ENCODE measurements at regions not wholly inside any gene's neighbourhood (a gene's known extent, or its start where the extent isn't known, plus 50 kb on each side); places are given as distances from the start of the nearest gene placed in this dataset.

GRCh38 chr2:192566863-192567262 is 372.1 kb upstream of the TMEFF2 start:
- TF ChIP-seq CTCF (conservative IDR thresholded peaks at IDR 0.05; ENCODE audit: low read depth, low read length) (no peak), EZH2 (IDR thresholded peaks at IDR 0.05; ENCODE audit: low read length, unreplicated experiment) (no peak), EZH2phosphoT487 (IDR thresholded peaks at IDR 0.05; ENCODE audit: borderline replicate concordance, low read length) (no peak)
